OCI-LY3 (cell line): ENCODE measurements at regions not wholly inside any gene's neighbourhood (a gene's known extent, or its start where the extent isn't known, plus 50 kb on each side); places are given as distances from the start of the nearest gene placed in this dataset.

Experiments used
- CTCF ChIP-seq: fragments of 200-600, 300-600 bp; sonication (generic); IDR thresholded peaks from 2 replicates; pipeline ENCODE4 v1.5.1; 2014; ENCODE audit warnings: antibody characterized with exemption, low read length, low read depth
- EZH2phosphoT487 ChIP-seq: fragments of 200-600 bp; shearing (Covaris generic); IDR thresholded peaks from 2 replicates; pipeline ENCODE4 v1.6.1; 2018; ENCODE audit warnings: antibody characterized with exemption, mixed run types, low read depth

GRCh38 chr14:53591816-53592215 is 364.8 kb downstream of the BMP4 start:
- TF ChIP-seq CTCF = no peak
- TF ChIP-seq EZH2phosphoT487 = no peak
